Pancreas (tissue), 10 donors: ENCODE measurements at regions not wholly inside any gene's neighbourhood (a gene's known extent, or its start where the extent isn't known, plus 50 kb on each side); places are given as distances from the start of the nearest gene placed in this dataset.

Source experiments
- ATAC-seq, 4 donors: fragments of 200-7000 bp; cut with Tn5 transposase; one replicate each; pipeline versions ENCODE4 v1.8.0 to v1.9.1; 2020; ENCODE audit warnings: mild to moderate bottlenecking in 4 of 4, moderate library complexity in 4 of 4
- DNase-seq, 6 donors: peaks; one replicate each; pipeline ENCODE4 v3.0.0-alpha.2; 2020
- FAIRE-seq: peaks from 2 replicates; lab custom pipeline; 2012; peaks lifted over from hg19 to GRCh38; lab: Jason Lieb, UNC
- H3K27ac ChIP-seq, 4 donors: fragments of 200-600 bp; sonication (generic); 1 replicate in 3 of 4; 2 replicates in 1 of 4; pipeline versions ENCODE4 v1.5.0 to v1.8.0; 2020
- H3K27me3 ChIP-seq, 4 donors: fragments of 200-600 bp; one replicate each; pipeline ENCODE4 v1.8.0; 2021
- H3K36me3 ChIP-seq, 3 donors: fragments of 200-600 bp; sonication (generic) in 1 of 3; one replicate each; pipeline versions ENCODE4 v1.5.0 to v1.8.0; 2020 to 2021
- H3K4me1 ChIP-seq, 3 donors: fragments of 200-600 bp; one replicate each; pipeline ENCODE4 v1.8.0; 2021
- H3K4me3 ChIP-seq, 4 donors: fragments of 200-600 bp; sonication (generic) in 2 of 4; one replicate each; pipeline versions ENCODE4 v1.5.0 to v1.8.0; 2020 to 2021
- H3K9me3 ChIP-seq, 4 donors: fragments of 200-600 bp; one replicate each; pipeline ENCODE4 v1.8.0; 2021
- WGBS, 2 donors: extraction: QIAGEN DNeasy Blood & Tissue Kit; methylation state at CpG; one replicate each; pipeline ENCODE4 v1.1.7; 2013; 5-methylcytosine and 5-hydroxymethylcytosine counted together
- intact Hi-C, 3 donors: fragments of 100-400 bp; cut with DNase I; formaldehyde crosslinking; loops; one replicate each; pipeline versions ENCODE4 v1.11.1 to v1.14.2; 2022
- TF ChIP-seq, protein P1 (sequence below), 4 donors: fragments of 200-600 bp; sonication (generic) in 3 of 4; IDR thresholded peaks; one replicate each; pipeline versions ENCODE4 v1.5.0 to v1.8.0; 2021; ENCODE audit warnings: antibody characterized with exemption in 4 of 4
- donor health status: healthy with polysubstance abuse.
- donor health status: DM: no; HTN: no; CAD: no; lungs with moderate emphysema.
- donor health status: DM: no; HTN: no; CAD: no.
- donor health status: control.
- donor health status: control.
- donor health status: Bipolar disorder and iron deficiency.
- donor health status: DM: yes; HTN: yes; CAD: no.
- donor health status: DM: no; HTN: no; CAD: no.
- donor health status: DM: no; HTN: no; CAD: no.
- donor health status: DM: yes; HTN: yes; CAD: no.

GRCh38 chr13:85710545-85710944 lies 88.7 kb downstream of the SLITRK6 start:
- ATAC-seq: no peak
- Histone ChIP-seq H3K36me3 (no peaks in the 10 kb centered on the region), H3K9me3 (no peaks in the 10 kb centered on the region), H3K27me3 (no peaks in the 10 kb centered on the region), H3K4me1 (no peaks in the 10 kb centered on the region), H3K27ac (no peak overlapping the region), H3K4me3 (no peak overlapping the region)
- FAIRE-seq: no peak
- DNase-seq: no peak
- WGBS, 2 donors: 86 to 93% methylated on average over 4 of the region's 4 CpGs
- TF ChIP-seq, protein P1, sequence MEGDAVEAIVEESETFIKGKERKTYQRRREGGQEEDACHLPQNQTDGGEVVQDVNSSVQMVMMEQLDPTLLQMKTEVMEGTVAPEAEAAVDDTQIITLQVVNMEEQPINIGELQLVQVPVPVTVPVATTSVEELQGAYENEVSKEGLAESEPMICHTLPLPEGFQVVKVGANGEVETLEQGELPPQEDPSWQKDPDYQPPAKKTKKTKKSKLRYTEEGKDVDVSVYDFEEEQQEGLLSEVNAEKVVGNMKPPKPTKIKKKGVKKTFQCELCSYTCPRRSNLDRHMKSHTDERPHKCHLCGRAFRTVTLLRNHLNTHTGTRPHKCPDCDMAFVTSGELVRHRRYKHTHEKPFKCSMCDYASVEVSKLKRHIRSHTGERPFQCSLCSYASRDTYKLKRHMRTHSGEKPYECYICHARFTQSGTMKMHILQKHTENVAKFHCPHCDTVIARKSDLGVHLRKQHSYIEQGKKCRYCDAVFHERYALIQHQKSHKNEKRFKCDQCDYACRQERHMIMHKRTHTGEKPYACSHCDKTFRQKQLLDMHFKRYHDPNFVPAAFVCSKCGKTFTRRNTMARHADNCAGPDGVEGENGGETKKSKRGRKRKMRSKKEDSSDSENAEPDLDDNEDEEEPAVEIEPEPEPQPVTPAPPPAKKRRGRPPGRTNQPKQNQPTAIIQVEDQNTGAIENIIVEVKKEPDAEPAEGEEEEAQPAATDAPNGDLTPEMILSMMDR (IDR thresholded peaks at IDR 0.05): no peak
- intact Hi-C loops: no loop called here

GRCh38 chr13:85709721-85710120 lies 89.5 kb downstream of the SLITRK6 start:
- intact Hi-C loops: no loop called here
- H3K27ac ChIP-seq: no peak overlapping the region
- FAIRE-seq: no peak
- H3K27me3 ChIP-seq: no peaks in the 10 kb centered on the region
- WGBS, 2 donors: 75 to 77% methylated on average over 1 of the region's 1 CpG
- no peaks in the 10 kb centered on the region for H3K9me3 ChIP-seq
- H3K4me3 ChIP-seq: no peak overlapping the region
- H3K4me1 ChIP-seq: no peaks in the 10 kb centered on the region
- no peak for ATAC-seq
- TF ChIP-seq, protein P1 (IDR thresholded peaks at IDR 0.05): no peak
- no peak for DNase-seq
- no peaks in the 10 kb centered on the region for H3K36me3 ChIP-seq

DNA sequence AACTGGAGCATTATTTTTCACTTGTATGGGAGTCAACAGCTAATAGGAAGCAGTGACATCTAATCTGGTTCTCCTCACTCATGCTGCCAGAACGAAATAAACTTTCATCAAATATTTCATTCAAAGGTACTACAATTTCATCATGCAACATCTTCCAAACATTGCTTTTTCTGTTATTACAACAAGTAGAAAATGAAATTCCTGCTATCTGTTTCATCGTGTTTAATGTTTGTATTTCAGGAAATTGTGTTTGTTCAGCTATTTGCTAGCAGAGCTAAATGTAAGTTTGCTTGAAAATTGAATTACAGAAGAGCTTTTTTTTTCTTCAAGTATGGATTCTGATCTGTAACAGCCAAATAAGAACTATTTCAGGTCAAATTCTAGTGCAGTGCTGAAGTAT lies 90.1 kb downstream of the SLITRK6 start:
- DNase-seq (no peak), ATAC-seq (no peak), FAIRE-seq (no peak)
- TF ChIP-seq, protein P1 (IDR thresholded peaks at IDR 0.05): no peak
- Histone ChIP-seq H3K4me3 (no peak overlapping the region), H3K36me3 (no peaks in the 10 kb centered on the region), H3K9me3 (no peaks in the 10 kb centered on the region), H3K27ac (no peak overlapping the region), H3K4me1 (no peaks in the 10 kb centered on the region), H3K27me3 (no peaks in the 10 kb centered on the region)
- 22 to 26% methylated on average over 2 of the region's 2 CpGs for WGBS, 2 donors
- intact Hi-C loops: no loop called here

DNA sequence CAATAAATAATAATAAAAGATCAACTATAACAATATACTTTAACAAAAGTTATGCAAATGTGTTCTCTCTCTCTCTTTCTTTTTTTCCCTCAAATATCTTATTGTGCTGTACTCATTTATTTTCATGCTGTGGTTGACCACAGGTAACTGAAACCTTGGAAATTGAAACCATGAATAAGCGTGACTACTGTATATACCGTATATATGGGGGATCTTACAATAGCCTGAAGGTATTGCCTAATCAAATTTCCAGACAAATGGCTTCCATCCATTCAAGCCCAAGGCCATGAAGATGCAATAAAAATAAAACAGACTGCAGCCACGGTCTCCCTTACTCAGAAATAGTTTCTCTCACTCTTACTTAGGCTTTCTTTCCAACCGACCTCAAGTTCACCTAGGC lies 98.3 kb downstream of the SLITRK6 start:
- Histone ChIP-seq H3K36me3 (no peaks in the 10 kb centered on the region), H3K9me3 (no peaks in the 10 kb centered on the region), H3K27ac (no peak overlapping the region), H3K4me3 (no peak overlapping the region), H3K27me3 (no peaks in the 10 kb centered on the region), H3K4me1 (no peaks in the 10 kb centered on the region)
- TF ChIP-seq, protein P1 (IDR thresholded peaks at IDR 0.05): no peak
- FAIRE-seq (no peak), DNase-seq (no peak), ATAC-seq (no peak)
- 58 to 73% methylated on average over 4 of the region's 4 CpGs for WGBS, 2 donors
- intact Hi-C loops: no loop called here

GRCh38 chr13:85698256-85698655 lies 101.0 kb downstream of the SLITRK6 start:
- H3K9me3 ChIP-seq: no peaks in the 10 kb centered on the region
- TF ChIP-seq, protein P1 (IDR thresholded peaks at IDR 0.05): no peak
- 33 to 43% methylated on average over 4 of the region's 4 CpGs for WGBS, 2 donors
- DNase-seq (no peak), FAIRE-seq (no peak), ATAC-seq (no peak)
- no peaks in the 10 kb centered on the region for H3K4me1 ChIP-seq
- no peak overlapping the region for H3K27ac ChIP-seq
- H3K27me3 ChIP-seq: no peaks in the 10 kb centered on the region
- intact Hi-C loops: no loop called here
- H3K36me3 ChIP-seq: no peaks in the 10 kb centered on the region
- no peak overlapping the region for H3K4me3 ChIP-seq
